DND-41 (cell line): ENCODE measurements at regions not wholly inside any gene's neighbourhood (a gene's known extent, or its start where the extent isn't known, plus 50 kb on each side); places are given as distances from the start of the nearest gene placed in this dataset.

Experiments
- ATAC-seq: fragments of 200-7000 bp; cut with Tn5 transposase; 3 replicates; pipeline ENCODE4 v1.9.1; 2021; ENCODE audit warnings: low read depth; ENCODE audit not compliant: insufficient read depth
- DNase-seq: peaks from one replicate; pipeline ENCODE4 v3.0.0-alpha.2; 2020
- H2AFZ ChIP-seq: 2 replicates; pipeline ENCODE4 v1.6.0; 2012; ENCODE audit warnings: low read depth, low read length
- H3K27ac ChIP-seq: 2 replicates; pipeline ENCODE4 v1.5.1; 2012; ENCODE audit warnings: low read length, inconsistent platforms
- H3K27me3 ChIP-seq: fragments of 200-600 bp; sonication (generic); 2 replicates; pipeline ENCODE4 v1.6.0; 2012; ENCODE audit warnings: low read length, mild to moderate bottlenecking, inconsistent platforms; ENCODE audit not compliant: insufficient read depth, poor library complexity
- H3K36me3 ChIP-seq: 2 replicates; pipeline ENCODE4 v1.5.1; 2012; ENCODE audit warnings: low read length, inconsistent platforms; ENCODE audit not compliant: insufficient read depth
- H3K4me1 ChIP-seq: 2 replicates; pipeline ENCODE4 v1.5.1; 2012; ENCODE audit warnings: mild to moderate bottlenecking, low read length; ENCODE audit not compliant: insufficient read depth
- H3K4me2 ChIP-seq: 2 replicates; pipeline ENCODE4 v1.6.0; 2012; ENCODE audit warnings: mild to moderate bottlenecking, moderate library complexity, low read length, inconsistent platforms; ENCODE audit not compliant: insufficient read depth
- H3K4me3 ChIP-seq, 2 experiments: fragments of 200-600 bp in 1 of 2; shearing (Covaris generic) in 1 of 2; 2 replicates each; pipeline ENCODE4 v1.5.1; 2012 to 2016; ENCODE audit warnings: inconsistent platforms in 2 of 2, low read length in 2 of 2, mild to moderate bottlenecking in 2 of 2, low read depth in 1 of 2, moderate library complexity in 1 of 2
- H3K79me2 ChIP-seq: 2 replicates; pipeline ENCODE4 v1.6.0; 2012; ENCODE audit warnings: low read length, inconsistent platforms; ENCODE audit not compliant: insufficient read depth
- H3K9ac ChIP-seq: 2 replicates; pipeline ENCODE4 v1.6.0; 2012; ENCODE audit warnings: low read depth, mild to moderate bottlenecking, inconsistent platforms, low read length, moderate library complexity
- H3K9me3 ChIP-seq: 2 replicates; pipeline ENCODE4 v1.5.1; 2012; ENCODE audit warnings: low read length, moderate library complexity, mild to moderate bottlenecking, inconsistent platforms; ENCODE audit not compliant: insufficient read depth, severe bottlenecking
- H4K20me1 ChIP-seq: 2 replicates; pipeline ENCODE4 v1.6.0; 2012; ENCODE audit warnings: low read length; ENCODE audit not compliant: insufficient read depth
- CTCF ChIP-seq: IDR thresholded peaks from 2 replicates; pipeline ENCODE4 v1.5.1; 2012; ENCODE audit warnings: borderline replicate concordance, low read length, moderate library complexity, mild to moderate bottlenecking; ENCODE audit not compliant: poor library complexity, severe bottlenecking; ENCODE audit errors: extremely low read depth
- EZH2 ChIP-seq: IDR thresholded peaks from 3 replicates; pipeline ENCODE4 v1.6.1; 2012; ENCODE audit warnings: borderline replicate concordance, low read depth, mild to moderate bottlenecking, moderate library complexity, low read length, inconsistent platforms; ENCODE audit not compliant: severe bottlenecking

GRCh38 chr4:42330002-42330592 is 67.2 kb upstream of the SHISA3 start:
- TF ChIP-seq CTCF (no peak), EZH2 (no peak)
- ATAC-seq, result no peak
- Histone ChIP-seq H3K9ac (no peak overlapping the region), H3K4me1 (no peaks in the 10 kb centered on the region), H3K9me3 (no peaks in the 10 kb centered on the region), H3K79me2 (no peaks in the 10 kb centered on the region), H3K36me3 (no peaks in the 10 kb centered on the region), H4K20me1 (no peaks in the 10 kb centered on the region), H3K4me3 (no peak overlapping the region), H2AFZ (no peak overlapping the region), H3K27ac (no peak overlapping the region), H3K4me2 (no peak overlapping the region), H3K27me3 (no peaks in the 10 kb centered on the region)
- DNase-seq, result no peak

- Histone ChIP-seq H3K9ac (no peak overlapping the region), H3K27ac (no peak overlapping the region), H2AFZ (no peak overlapping the region), H3K4me3 (no peak overlapping the region), H3K4me2 (no peak overlapping the region), H3K9me3 (no peaks in the 10 kb centered on the region), H3K27me3 (no peaks in the 10 kb centered on the region), H3K79me2 (no peaks in the 10 kb centered on the region), H3K36me3 (no peaks in the 10 kb centered on the region), H4K20me1 (no peaks in the 10 kb centered on the region), H3K4me1 (no peaks in the 10 kb centered on the region)
- TF ChIP-seq EZH2, result no peak
- no peak for TF ChIP-seq CTCF
- DNase-seq, result no peak
- no peak for ATAC-seq
Measured at GRCh38 chr4:42331040-42331439, 66.2 kb upstream of the SHISA3 start.

- TF ChIP-seq CTCF, result no peak
- TF ChIP-seq EZH2, result no peak
- no peak overlapping the region for H3K9ac ChIP-seq
- no peaks in the 10 kb centered on the region for H3K27me3 ChIP-seq
- H3K36me3 ChIP-seq, result no peaks in the 10 kb centered on the region
- no peak overlapping the region for H3K4me2 ChIP-seq
- no peak overlapping the region for H2AFZ ChIP-seq
- H3K9me3 ChIP-seq, result no peaks in the 10 kb centered on the region
- no peaks in the 10 kb centered on the region for H3K79me2 ChIP-seq
- no peaks in the 10 kb centered on the region for H4K20me1 ChIP-seq
- ATAC-seq (no peak), DNase-seq (no peak)
- H3K27ac ChIP-seq, result no peak overlapping the region
- no peaks in the 10 kb centered on the region for H3K4me1 ChIP-seq
- no peak overlapping the region for H3K4me3 ChIP-seq
Measured at GRCh38 chr4:42331914-42332368, 65.3 kb upstream of the SHISA3 start.
